ENCODE measurements at regions not wholly inside any gene's neighbourhood (a gene's known extent, or its start where the extent isn't known, plus 50 kb on each side); places are given as distances from the start of the nearest gene placed in this dataset.

GRCh38 chr13:50466456-50466855 is 377.0 kb downstream of the DLEU7 start:
- Histone ChIP-seq H3K36me3 (ENCODE audit: control insufficient read depth in 2 of 2, insufficient read depth in 1 of 2, low read length in 2 of 2) (no peaks in the 10 kb centered on the region), H3K27ac (ENCODE audit: extremely low read depth, low read depth, low read length) (no peak overlapping the region), H3K4me1 (ENCODE audit: control insufficient read depth, insufficient read depth, low read length) (no peaks in the 10 kb centered on the region), H3K4me3 (ENCODE audit: low read depth, low read length) (no peak overlapping the region), H3K9me3 (ENCODE audit: control insufficient read depth, insufficient read depth, low read depth, low read length) (no peaks in the 10 kb centered on the region)
- CTCF ChIA-PET, result no interaction called here
- POLR2A ChIA-PET, result no interaction called here
- TF ChIP-seq PRDM1 (tag by site-specific recombination; IDR thresholded peaks at IDR 0.05) (no peak), ZNF37A (tag by site-specific recombination; IDR thresholded peaks at IDR 0.05) (no peak), YY2 (tag by site-specific recombination; IDR thresholded peaks at IDR 0.05) (no peak), ZNF121 (tag by site-specific recombination; IDR thresholded peaks at IDR 0.05) (no peak)

GRCh38 chr13:50467156-50468110 is 376.1 kb downstream of the DLEU7 start:
- CTCF ChIA-PET, result no interaction called here
- Histone ChIP-seq H3K27ac (ENCODE audit: extremely low read depth, low read depth, low read length) (no peak overlapping the region), H3K4me1 (ENCODE audit: control insufficient read depth, insufficient read depth, low read length) (no peaks in the 10 kb centered on the region), H3K9me3 (ENCODE audit: control insufficient read depth, insufficient read depth, low read depth, low read length) (no peaks in the 10 kb centered on the region), H3K4me3 (ENCODE audit: low read depth, low read length) (no peak overlapping the region), H3K36me3 (ENCODE audit: control insufficient read depth in 2 of 2, insufficient read depth in 1 of 2, low read length in 2 of 2) (no peaks in the 10 kb centered on the region)
- POLR2A ChIA-PET, result no interaction called here
- no peak for TF ChIP-seq ZNF433 (tag by site-specific recombination; IDR thresholded peaks at IDR 0.05; ENCODE audit: low read depth)
- no peak for TF ChIP-seq ZNF324 (tag by site-specific recombination; IDR thresholded peaks at IDR 0.05)
- no peak for TF ChIP-seq ZNF23 (tag by site-specific recombination; IDR thresholded peaks at IDR 0.05; ENCODE audit: borderline replicate concordance)
- TF ChIP-seq ZNF518A (tag by site-specific recombination; conservative IDR thresholded peaks at IDR 0.05; ENCODE audit: low read depth), result no peak
- TF ChIP-seq ZNF26 (tag by site-specific recombination; IDR thresholded peaks at IDR 0.05), result no peak
- TF ChIP-seq ZNF354C (tag by site-specific recombination; IDR thresholded peaks at IDR 0.05; ENCODE audit: borderline replicate concordance, low read depth), result no peak
- TF ChIP-seq MEIS1 (CRISPR knock-in tag; IDR thresholded peaks at IDR 0.05; ENCODE audit: borderline replicate concordance), result no peak
- TF ChIP-seq HIC1 (tag by site-specific recombination; IDR thresholded peaks at IDR 0.05), result no peak
- TF ChIP-seq ZNF610 (tag by site-specific recombination; IDR thresholded peaks at IDR 0.05; ENCODE audit: borderline replicate concordance), result no peak
- no peak for TF ChIP-seq SP7 (tag by site-specific recombination; IDR thresholded peaks at IDR 0.05)

Measured in HEK293 (cell line).